ENCODE measurements at regions not wholly inside any gene's neighbourhood (a gene's known extent, or its start where the extent isn't known, plus 50 kb on each side); places are given as distances from the start of the nearest gene placed in this dataset.
A peak's percentile ranks its signal among the peaks of the same experiment; 100 is the strongest.
"Not testable (repeated sequence)": the region's sequence is repeated elsewhere in the genome, so short reads cannot be mapped to it uniquely, and the experiment has no call there.

DNA sequence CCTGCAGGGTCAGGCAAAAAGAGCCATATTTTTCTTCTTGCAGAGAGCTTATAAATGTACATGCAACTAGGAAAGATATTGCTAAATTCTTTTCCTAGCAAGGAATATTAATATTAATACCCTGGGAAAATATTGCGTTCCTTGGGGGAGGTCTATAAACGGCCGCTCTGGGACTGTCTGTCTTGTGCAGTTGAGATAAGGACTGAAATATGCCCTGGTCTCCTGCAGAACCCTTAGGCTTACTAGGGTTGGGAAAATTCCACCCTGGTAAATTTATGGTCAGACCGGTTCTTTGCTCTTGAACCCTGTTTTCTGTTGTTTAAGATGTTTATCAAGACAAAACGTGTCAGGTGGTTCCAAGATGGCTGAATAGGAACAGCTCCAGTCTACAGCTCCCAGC, 121.3 kb upstream of the CARMIL1 start:
- no peak for ATAC-seq (replicated peaks)
- H3K36me3 Mint-ChIP-seq, result peaks cover 5 to 13% of the 10 kb centered on the region in 2 donors

GRCh38 chr6:25160134-25160533, 119.0 kb upstream of the CARMIL1 start:
- H3K4me3 Mint-ChIP-seq; H3K27me3 Mint-ChIP-seq; ATAC-seq (replicated peaks); H3K27ac Mint-ChIP-seq; DNase-seq: not testable (repeated sequence)
- peaks cover 13 to 20% of the 10 kb centered on the region in 2 donors for H3K4me1 Mint-ChIP-seq
- peaks cover 15 to 16% of the 10 kb centered on the region in 2 donors for H3K9me3 Mint-ChIP-seq
- H3K36me3 Mint-ChIP-seq, result peaks cover 5 to 16% of the 10 kb centered on the region in 2 donors

More for the DNA sequence above, 121.3 kb upstream of the CARMIL1 start:
- DNase-seq, result no peak
- Mint-ChIP-seq H3K9me3 (peaks cover 10 to 12% of the 10 kb centered on the region in 2 donors), H3K4me1 (peaks cover 15 to 24% of the 10 kb centered on the region in 2 donors), H3K27ac (no peak overlapping the region), H3K4me3 (no peak overlapping the region), H3K27me3 (no peaks in the 10 kb centered on the region)

- H3K36me3 Mint-ChIP-seq, result peaks cover 0 to 9% of the 10 kb centered on the region in 2 donors
- peaks cover 5 to 7% of the 10 kb centered on the region in 2 donors for H3K9me3 Mint-ChIP-seq
- no peak for DNase-seq
- H3K4me1 Mint-ChIP-seq, result peaks cover 2 to 13% of the 10 kb centered on the region in 2 donors
- H3K27me3 Mint-ChIP-seq, result no peaks in the 10 kb centered on the region
- H3K27ac Mint-ChIP-seq, result no peak overlapping the region
- no peak for ATAC-seq (replicated peaks)
- no peak overlapping the region for H3K4me3 Mint-ChIP-seq
Observed at GRCh38 chr6:25165177-25165576, 114.0 kb upstream of the CARMIL1 start.

GRCh38 chr6:25165800-25166199, 113.4 kb upstream of the CARMIL1 start:
- no peak for ATAC-seq (replicated peaks)
- no peak for DNase-seq
- Mint-ChIP-seq H3K36me3 (peaks cover 0 to 7% of the 10 kb centered on the region in 2 donors), H3K4me1 (peaks cover 2 to 13% of the 10 kb centered on the region in 2 donors), H3K4me3 (no peak overlapping the region), H3K27ac (no peak overlapping the region), H3K9me3 (peaks cover 5% of the 10 kb centered on the region in 2 donors), H3K27me3 (no peaks in the 10 kb centered on the region)

- Mint-ChIP-seq H3K27me3 (no peaks in the 10 kb centered on the region), H3K4me1 (peaks cover 2 to 13% of the 10 kb centered on the region in 2 donors), H3K27ac (no peak overlapping the region), H3K36me3 (peaks cover 0 to 4% of the 10 kb centered on the region in 2 donors), H3K4me3 (no peak overlapping the region), H3K9me3 (peaks cover 4 to 5% of the 10 kb centered on the region in 2 donors)
- ATAC-seq (replicated peaks) (peak in 1 of 2 donors; percentile 31), DNase-seq (no peak)
Observed at GRCh38 chr6:25166955-25167748, 112.0 kb upstream of the CARMIL1 start.

GRCh38 chr6:25167961-25168360, 111.2 kb upstream of the CARMIL1 start:
- Mint-ChIP-seq H3K4me1 (peaks cover 2 to 13% of the 10 kb centered on the region in 2 donors), H3K9me3 (peaks cover 4 to 5% of the 10 kb centered on the region in 2 donors), H3K27me3 (peaks cover 0 to 4% of the 10 kb centered on the region in 2 donors), H3K36me3 (peaks cover 0 to 4% of the 10 kb centered on the region in 2 donors), H3K27ac (no peak overlapping the region), H3K4me3 (no peak overlapping the region)
- ATAC-seq (replicated peaks) (no peak), DNase-seq (no peak)

DNA sequence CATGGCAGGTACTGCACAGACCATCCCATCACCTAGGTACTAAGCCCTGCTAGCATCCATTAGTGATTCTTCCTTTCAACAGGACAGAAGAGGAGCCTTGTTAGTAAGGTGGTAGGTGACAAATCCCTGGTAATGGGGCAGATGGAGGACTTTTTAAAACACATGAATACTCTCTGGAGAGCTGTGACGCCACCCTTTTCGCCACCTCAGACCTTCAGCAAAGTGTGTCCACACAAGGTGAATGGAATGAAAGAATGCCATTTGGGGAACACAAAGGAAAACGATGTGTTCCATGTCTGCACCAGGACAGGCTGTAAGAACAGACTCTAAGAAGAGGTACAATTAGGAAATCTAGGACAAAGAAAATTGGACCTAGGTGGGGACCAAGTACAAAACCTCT, 110.5 kb upstream of the CARMIL1 start:
- Mint-ChIP-seq H3K4me3 (no peak overlapping the region), H3K36me3 (peaks cover 0 to 4% of the 10 kb centered on the region in 2 donors), H3K27ac (no peak overlapping the region), H3K27me3 (peaks cover 0 to 6% of the 10 kb centered on the region in 2 donors), H3K9me3 (peaks cover 4 to 5% of the 10 kb centered on the region in 2 donors), H3K4me1 (peaks cover 2 to 13% of the 10 kb centered on the region in 2 donors)
- ATAC-seq (replicated peaks) (no peak), DNase-seq (no peak)

GRCh38 chr6:25169553-25169952, 109.6 kb upstream of the CARMIL1 start:
- peaks cover 0 to 6% of the 10 kb centered on the region in 2 donors for H3K27me3 Mint-ChIP-seq
- H3K4me3 Mint-ChIP-seq, result no peak overlapping the region
- DNase-seq (no peak), ATAC-seq (replicated peaks) (no peak)
- peaks cover 0 to 1% of the 10 kb centered on the region in 2 donors for H3K36me3 Mint-ChIP-seq
- H3K9me3 Mint-ChIP-seq, result peaks cover under 1 to 2% of the 10 kb centered on the region in 2 donors
- H3K4me1 Mint-ChIP-seq, result peaks cover 2 to 13% of the 10 kb centered on the region in 2 donors
- no peak overlapping the region for H3K27ac Mint-ChIP-seq

GRCh38 chr6:25169961-25170360, 109.2 kb upstream of the CARMIL1 start:
- H3K27me3 Mint-ChIP-seq, result peaks cover 0 to 6% of the 10 kb centered on the region in 2 donors
- no peak overlapping the region for H3K4me3 Mint-ChIP-seq
- no peak overlapping the region for H3K27ac Mint-ChIP-seq
- no peak for ATAC-seq (replicated peaks)
- no peaks in the 10 kb centered on the region for H3K36me3 Mint-ChIP-seq
- peaks cover 2 to 13% of the 10 kb centered on the region in 2 donors for H3K4me1 Mint-ChIP-seq
- DNase-seq, result no peak
- H3K9me3 Mint-ChIP-seq, result no peaks in the 10 kb centered on the region

- peaks cover 2 to 13% of the 10 kb centered on the region in 2 donors for H3K4me1 Mint-ChIP-seq
- ATAC-seq (replicated peaks) (no peak), DNase-seq (no peak)
- no peak overlapping the region for H3K27ac Mint-ChIP-seq
- H3K4me3 Mint-ChIP-seq, result no peak overlapping the region
- H3K9me3 Mint-ChIP-seq, result no peaks in the 10 kb centered on the region
- H3K27me3 Mint-ChIP-seq, result peaks cover 0 to 6% of the 10 kb centered on the region in 2 donors
- no peaks in the 10 kb centered on the region for H3K36me3 Mint-ChIP-seq
Observed at GRCh38 chr6:25170640-25171039, 108.5 kb upstream of the CARMIL1 start.

GRCh38 chr6:25171301-25171700, 107.9 kb upstream of the CARMIL1 start:
- no peak overlapping the region for H3K27ac Mint-ChIP-seq
- no peaks in the 10 kb centered on the region for H3K36me3 Mint-ChIP-seq
- peaks cover 2 to 13% of the 10 kb centered on the region in 2 donors for H3K4me1 Mint-ChIP-seq
- DNase-seq (no peak), ATAC-seq (replicated peaks) (no peak)
- peaks cover 0 to 6% of the 10 kb centered on the region in 2 donors for H3K27me3 Mint-ChIP-seq
- H3K9me3 Mint-ChIP-seq, result no peaks in the 10 kb centered on the region
- H3K4me3 Mint-ChIP-seq, result no peak overlapping the region

- no peak overlapping the region for H3K4me3 Mint-ChIP-seq
- H3K27ac Mint-ChIP-seq, result no peak overlapping the region
- peaks cover 0 to 6% of the 10 kb centered on the region in 2 donors for H3K27me3 Mint-ChIP-seq
- no peaks in the 10 kb centered on the region for H3K36me3 Mint-ChIP-seq
- DNase-seq (no peak), ATAC-seq (replicated peaks) (no peak)
- H3K4me1 Mint-ChIP-seq, result peaks cover 0 to 3% of the 10 kb centered on the region in 2 donors
- H3K9me3 Mint-ChIP-seq, result no peaks in the 10 kb centered on the region
Observed at GRCh38 chr6:25172819-25173218, 106.4 kb upstream of the CARMIL1 start.

- ATAC-seq (replicated peaks), result no peak
- H3K4me3 Mint-ChIP-seq, result no peak overlapping the region
- peaks cover 0 to 9% of the 10 kb centered on the region in 2 donors for H3K27me3 Mint-ChIP-seq
- peaks cover 0 to 3% of the 10 kb centered on the region in 2 donors for H3K4me1 Mint-ChIP-seq
- no peak overlapping the region for H3K27ac Mint-ChIP-seq
- no peak for DNase-seq
- H3K36me3 Mint-ChIP-seq, result no peaks in the 10 kb centered on the region
- no peaks in the 10 kb centered on the region for H3K9me3 Mint-ChIP-seq
Observed at GRCh38 chr6:25173246-25173645, 105.9 kb upstream of the CARMIL1 start.

GRCh38 chr6:25173951-25174474, 105.2 kb upstream of the CARMIL1 start:
- Mint-ChIP-seq H3K4me3 (no peak overlapping the region), H3K27me3 (peaks cover 3 to 17% of the 10 kb centered on the region in 2 donors), H3K9me3 (no peaks in the 10 kb centered on the region), H3K36me3 (no peaks in the 10 kb centered on the region), H3K27ac (no peak overlapping the region), H3K4me1 (peaks cover 2 to 10% of the 10 kb centered on the region in 2 donors)
- ATAC-seq (replicated peaks), result no peak
- DNase-seq, result no peak

GRCh38 chr6:25174678-25175077, 104.5 kb upstream of the CARMIL1 start:
- ATAC-seq (replicated peaks) (no peak), DNase-seq (no peak)
- peaks cover 4 to 19% of the 10 kb centered on the region in 2 donors for H3K27me3 Mint-ChIP-seq
- no peaks in the 10 kb centered on the region for H3K9me3 Mint-ChIP-seq
- H3K36me3 Mint-ChIP-seq, result no peaks in the 10 kb centered on the region
- no peak overlapping the region for H3K4me3 Mint-ChIP-seq
- peaks cover 2 to 12% of the 10 kb centered on the region in 2 donors for H3K4me1 Mint-ChIP-seq
- no peak overlapping the region for H3K27ac Mint-ChIP-seq

All from stimulated activated naive B cell treated with anti-CD40 and anti-IgM and Interleukin-4, amounts not matched to agents 10 μg/mL and 1 μg/mL and 100 μg/mL, for 72 hours (primary cell).